Uterus (tissue), 3 donors: ENCODE measurements at regions not wholly inside any gene's neighbourhood (a gene's known extent, or its start where the extent isn't known, plus 50 kb on each side); places are given as distances from the start of the nearest gene placed in this dataset.

Experiments
- DNase-seq, 2 donors: peaks; one replicate each; pipeline ENCODE4 v3.0.0-alpha.2; 2019 to 2020
- H3K27ac ChIP-seq, 2 donors: fragments of 200-600 bp; sonication (generic); 1 replicate in 1 of 2; 2 replicates in 1 of 2; pipeline ENCODE4 v1.5.1; 2016 to 2018
- H3K27me3 ChIP-seq, 2 donors: fragments of 200-600 bp; sonication (generic); one replicate each; pipeline ENCODE4 v1.5.1; 2018 to 2019; ENCODE audit warnings: control low read depth in 1 of 2
- H3K36me3 ChIP-seq, 2 donors: fragments of 200-600 bp; sonication (generic); one replicate each; pipeline ENCODE4 v1.5.1; 2019; ENCODE audit warnings: control low read depth in 1 of 2
- H3K4me1 ChIP-seq, 2 donors: fragments of 200-600 bp; sonication (generic); one replicate each; pipeline ENCODE4 v1.5.1; 2018 to 2019; ENCODE audit warnings: control low read depth in 1 of 2
- H3K4me3 ChIP-seq, 2 donors: fragments of 200-600 bp; sonication (generic); 1 replicate in 1 of 2; 2 replicates in 1 of 2; pipeline ENCODE4 v1.5.1; 2018 to 2019; ENCODE audit warnings: mild to moderate bottlenecking in 1 of 2
- H3K9me3 ChIP-seq, 2 donors: fragments of 200-600 bp; sonication (generic); one replicate each; pipeline ENCODE4 v1.5.1; 2019; ENCODE audit warnings: control low read depth in 1 of 2
- CTCF ChIP-seq, 4 experiments: fragments of 200-600 bp in 2 of 4; fragments of 450-650 bp in 2 of 4; sonication (generic) in 2 of 4; IDR thresholded peaks; one replicate each; pipeline ENCODE4 v1.5.1; 2016 to 2019; ENCODE audit warnings: antibody characterized with exemption in 4 of 4, mild to moderate bottlenecking in 2 of 4, moderate library complexity in 1 of 4
- POLR2A ChIP-seq, 2 donors: fragments of 450-650 bp; IDR thresholded peaks; one replicate each; pipeline ENCODE4 v1.6.1; 2016; ENCODE audit warnings: antibody characterized with exemption in 2 of 2, mild to moderate bottlenecking in 1 of 2, moderate library complexity in 1 of 2
- intact Hi-C: fragments of 100-400 bp; cut with DNase I; formaldehyde crosslinking; loops from one replicate; pipeline ENCODE4 v1.15.1; 2023; ENCODE audit warnings: low total_unique reads
- donor health status: DM: yes; HTN: yes; CAD: no.

- no peaks in the 10 kb centered on the region for H3K36me3 ChIP-seq
- intact Hi-C loops: no loop called here
- H3K4me1 ChIP-seq: no peaks in the 10 kb centered on the region
- H3K9me3 ChIP-seq: no peaks in the 10 kb centered on the region
- no peak for TF ChIP-seq POLR2A (IDR thresholded peaks at IDR 0.05)
- TF ChIP-seq CTCF (IDR thresholded peaks at IDR 0.05): no peak
- DNase-seq: no peak
- H3K27me3 ChIP-seq: no peaks in the 10 kb centered on the region
- H3K27ac ChIP-seq: no peak overlapping the region
- no peak overlapping the region for H3K4me3 ChIP-seq
Measured at GRCh38 chr16:86965840-86966550, 351.2 kb downstream of the C16orf95 start.

GRCh38 chr16:86966777-86967176 lies 350.4 kb downstream of the C16orf95 start:
- no peak overlapping the region for H3K4me3 ChIP-seq
- H3K27ac ChIP-seq: no peak overlapping the region
- TF ChIP-seq CTCF (IDR thresholded peaks at IDR 0.05) (no peak), POLR2A (IDR thresholded peaks at IDR 0.05) (no peak)
- H3K36me3 ChIP-seq: no peaks in the 10 kb centered on the region
- H3K9me3 ChIP-seq: no peaks in the 10 kb centered on the region
- H3K27me3 ChIP-seq: no peaks in the 10 kb centered on the region
- DNase-seq: no peak
- intact Hi-C loops: no loop called here
- no peaks in the 10 kb centered on the region for H3K4me1 ChIP-seq

- Histone ChIP-seq H3K4me3 (no peak overlapping the region), H3K36me3 (no peaks in the 10 kb centered on the region), H3K27ac (no peak overlapping the region), H3K4me1 (no peaks in the 10 kb centered on the region), H3K27me3 (no peaks in the 10 kb centered on the region), H3K9me3 (no peaks in the 10 kb centered on the region)
- DNase-seq: no peak
- intact Hi-C loops: no loop called here
- TF ChIP-seq POLR2A (IDR thresholded peaks at IDR 0.05) (no peak), CTCF (IDR thresholded peaks at IDR 0.05) (no peak)
Measured at GRCh38 chr16:86968866-86969265, 348.3 kb downstream of the C16orf95 start.

GRCh38 chr16:86969716-86970115 lies 347.5 kb downstream of the C16orf95 start:
- no peak for DNase-seq
- Histone ChIP-seq H3K27me3 (no peaks in the 10 kb centered on the region), H3K9me3 (no peaks in the 10 kb centered on the region), H3K4me1 (no peaks in the 10 kb centered on the region), H3K4me3 (no peak overlapping the region), H3K27ac (no peak overlapping the region), H3K36me3 (no peaks in the 10 kb centered on the region)
- intact Hi-C loops: no loop called here
- no peak for TF ChIP-seq CTCF (IDR thresholded peaks at IDR 0.05)
- no peak for TF ChIP-seq POLR2A (IDR thresholded peaks at IDR 0.05)

- Histone ChIP-seq H3K27ac (no peak overlapping the region), H3K9me3 (no peaks in the 10 kb centered on the region), H3K4me1 (no peaks in the 10 kb centered on the region), H3K27me3 (no peaks in the 10 kb centered on the region), H3K36me3 (no peaks in the 10 kb centered on the region), H3K4me3 (no peak overlapping the region)
- no peak for DNase-seq
- TF ChIP-seq POLR2A (IDR thresholded peaks at IDR 0.05) (no peak), CTCF (IDR thresholded peaks at IDR 0.05) (no peak)
- intact Hi-C loops: no loop called here
Measured at GRCh38 chr16:86970279-86970678, 346.9 kb downstream of the C16orf95 start.
